Hindlimb muscle (tissue), 1 donor: ENCODE measurements at regions not wholly inside any gene's neighbourhood (a gene's known extent, or its start where the extent isn't known, plus 50 kb on each side); places are given as distances from the start of the nearest gene placed in this dataset.
A peak's percentile ranks its signal among the peaks of the same experiment; 100 is the strongest.

ENCODE experiments used
- DNase-seq: peaks from one replicate; pipeline ENCODE4 v3.0.0-alpha.2; 2013

DNA sequence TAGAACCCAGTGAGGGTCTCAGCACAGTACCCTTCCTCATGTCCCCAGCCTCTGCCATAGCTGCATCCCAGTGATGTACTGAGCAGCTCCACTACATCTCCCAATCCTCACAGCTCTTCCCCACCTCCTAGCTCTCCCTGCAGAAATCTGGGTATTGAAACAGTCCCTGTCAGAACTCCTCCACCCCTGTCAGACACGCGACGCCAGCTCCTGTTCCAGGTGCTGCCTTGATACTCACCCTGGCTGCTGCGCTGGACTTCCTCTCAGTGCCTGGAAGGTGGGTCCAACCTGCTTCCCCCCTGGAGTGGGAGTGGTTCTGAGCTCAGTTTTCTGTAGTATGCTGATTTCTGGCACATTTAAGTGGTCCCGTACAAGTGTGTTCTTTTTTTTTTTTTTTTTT is 160.9 kb upstream of the SLCO3A1 start:
- no peak for DNase-seq

DNA sequence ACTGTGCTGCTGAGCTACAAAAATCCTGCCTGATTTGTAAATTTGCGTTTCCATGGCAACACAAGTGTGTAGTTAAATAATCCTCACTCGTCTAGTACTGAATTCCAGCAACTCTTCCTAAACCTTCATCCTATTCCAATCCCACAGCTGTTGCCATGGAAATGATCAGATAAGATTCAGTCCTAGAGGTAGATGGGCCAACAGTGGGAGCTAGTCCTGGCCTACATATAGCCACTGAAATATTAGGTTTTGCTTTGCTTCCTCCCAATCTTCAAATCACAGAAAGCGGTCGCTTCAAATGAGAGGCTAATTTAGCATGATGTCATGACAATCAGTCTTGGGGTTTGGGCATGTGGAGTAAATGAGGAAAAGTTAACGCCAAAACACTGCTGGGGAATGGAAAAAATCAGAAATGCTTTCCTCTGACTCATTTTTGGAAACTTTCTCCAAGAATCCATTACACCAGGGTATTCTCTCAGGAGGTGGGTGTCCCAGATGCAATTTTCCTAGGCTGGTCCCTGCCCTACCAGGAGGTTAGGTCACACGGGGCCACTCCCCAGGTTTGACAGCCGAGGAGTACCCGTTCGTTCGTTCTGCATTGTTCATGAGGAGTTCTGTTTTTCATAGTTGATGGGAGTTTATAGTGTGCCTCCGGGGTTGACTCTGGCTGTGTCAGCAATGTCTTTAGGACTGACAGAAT is 159.2 kb upstream of the SLCO3A1 start:
- peak; percentile 81 for DNase-seq

- DNase-seq: peak; percentile 87
Measured at GRCh38 chr15:91694831-91695210, 158.7 kb upstream of the SLCO3A1 start.

DNA sequence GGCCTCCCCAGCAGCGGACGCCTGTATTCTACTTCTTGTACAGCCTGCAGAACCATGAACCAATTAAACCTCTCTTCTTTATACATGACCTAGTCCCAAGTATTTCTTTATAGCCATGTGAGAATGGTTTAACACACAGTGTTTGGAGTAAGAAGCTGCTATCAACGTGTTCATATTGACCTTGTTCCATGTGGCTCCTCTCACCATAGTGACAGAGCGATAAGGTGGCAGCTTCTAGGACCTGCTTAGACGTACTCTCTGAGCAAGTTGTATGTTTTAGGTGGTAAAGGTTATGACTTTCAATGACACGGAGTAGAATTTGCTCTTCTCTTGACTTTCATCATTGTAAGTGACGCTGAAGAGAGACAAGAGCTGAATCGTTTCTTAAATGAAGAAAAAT is 157.7 kb upstream of the SLCO3A1 start:
- DNase-seq: no peak

GRCh38 chr15:91696981-91697380 is 156.5 kb upstream of the SLCO3A1 start:
- no peak for DNase-seq

DNA sequence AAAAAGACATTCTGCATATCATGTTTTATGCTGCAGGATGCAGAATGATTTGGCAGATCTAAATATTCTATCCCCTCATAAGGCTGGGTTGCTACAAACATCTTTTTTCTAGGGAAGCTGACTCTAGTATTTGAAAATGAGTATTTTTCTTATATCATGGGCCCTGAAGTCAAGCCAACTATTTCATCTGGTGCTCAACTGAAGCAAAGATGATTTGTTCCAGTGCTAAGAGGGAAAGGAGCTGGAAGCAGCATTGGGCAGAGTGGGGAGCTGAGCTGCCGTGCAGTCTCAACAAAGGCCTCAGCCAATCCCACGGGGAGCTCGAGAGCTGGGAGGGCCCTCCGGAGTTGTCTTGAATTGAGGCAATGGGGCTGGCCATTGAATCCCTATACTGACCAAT is 155.3 kb upstream of the SLCO3A1 start:
- peak; percentile 36 for DNase-seq

GRCh38 chr15:91699741-91700140 is 153.8 kb upstream of the SLCO3A1 start:
- no peak for DNase-seq

GRCh38 chr15:91703274-91703673 is 150.2 kb upstream of the SLCO3A1 start:
- no peak for DNase-seq

DNA sequence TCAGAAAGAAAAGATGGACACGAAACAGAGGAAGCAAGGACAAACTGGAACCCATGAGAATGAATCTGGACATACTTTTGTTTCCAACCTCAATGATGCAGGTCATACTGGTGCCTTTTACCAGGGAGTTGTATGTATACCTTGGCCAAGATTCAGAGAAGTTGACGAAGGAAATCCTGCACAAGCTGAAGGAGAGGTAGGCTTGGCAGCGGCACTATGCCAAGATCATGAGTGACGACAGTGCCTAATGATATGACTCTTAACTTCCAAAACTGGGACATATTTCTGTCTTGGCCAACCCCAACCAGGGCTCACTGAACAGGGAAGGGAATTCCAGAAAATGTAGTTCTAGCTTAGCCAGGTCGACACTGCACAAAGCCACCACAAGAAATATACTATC is 149.2 kb upstream of the SLCO3A1 start:
- no peak for DNase-seq

DNA sequence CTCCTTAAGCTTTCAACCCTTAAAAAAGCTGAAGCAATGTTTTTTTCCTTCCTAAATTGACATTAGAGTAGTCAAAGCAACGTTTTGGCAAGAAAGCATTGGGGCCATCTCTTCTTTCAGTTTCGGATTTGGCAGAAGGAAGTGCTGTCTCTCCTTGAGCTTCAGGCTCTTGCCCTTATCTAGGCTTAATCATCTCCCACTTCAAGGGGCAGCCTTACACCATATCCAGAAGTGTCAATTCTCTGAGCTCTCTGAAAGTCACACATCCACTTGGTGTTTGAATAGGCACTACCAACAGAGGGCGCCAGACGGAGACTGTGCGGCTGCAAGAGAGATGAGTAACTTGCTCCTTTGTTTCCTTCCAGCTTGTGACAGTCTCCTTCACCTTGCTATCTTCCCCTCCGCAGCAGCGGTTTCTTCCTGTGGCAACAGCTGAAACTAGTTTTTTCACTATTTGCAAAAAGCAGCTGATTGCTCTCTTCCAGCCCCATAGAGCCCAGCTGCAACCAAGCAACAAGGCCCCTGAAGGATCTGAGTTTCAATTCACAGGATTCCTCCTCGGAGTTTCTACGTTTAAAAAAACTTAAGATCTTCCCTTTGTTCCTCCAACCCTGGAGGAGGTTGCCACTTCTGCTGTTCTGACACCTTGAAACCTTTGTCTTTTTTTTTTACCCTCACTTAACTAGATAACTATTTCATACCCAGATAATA is 147.0 kb upstream of the SLCO3A1 start:
- DNase-seq: peak; percentile 72

- DNase-seq: no peak
Measured at GRCh38 chr15:91710080-91710698, 143.3 kb upstream of the SLCO3A1 start.

GRCh38 chr15:91711384-91712033 is 142.0 kb upstream of the SLCO3A1 start:
- DNase-seq: no peak

DNA sequence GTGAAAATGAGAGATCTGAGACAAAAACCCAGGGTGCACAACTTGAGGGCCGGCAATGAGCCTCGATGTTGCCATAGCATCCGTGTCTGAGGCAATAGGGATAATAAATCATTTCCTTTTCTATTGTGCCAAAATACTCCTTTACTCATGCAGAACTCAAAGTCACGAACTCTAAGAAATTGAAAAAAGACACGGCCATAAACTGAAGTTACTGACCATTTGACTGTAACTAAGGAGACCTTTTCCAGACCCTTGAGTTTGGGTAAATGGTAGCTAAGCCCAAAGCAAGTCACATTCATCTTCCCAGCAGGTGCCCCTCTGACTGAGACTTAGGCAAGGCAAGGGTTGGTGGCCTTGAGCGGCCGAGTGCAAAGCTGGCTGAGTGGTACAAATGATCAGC is 141.2 kb upstream of the SLCO3A1 start:
- no peak for DNase-seq

DNA sequence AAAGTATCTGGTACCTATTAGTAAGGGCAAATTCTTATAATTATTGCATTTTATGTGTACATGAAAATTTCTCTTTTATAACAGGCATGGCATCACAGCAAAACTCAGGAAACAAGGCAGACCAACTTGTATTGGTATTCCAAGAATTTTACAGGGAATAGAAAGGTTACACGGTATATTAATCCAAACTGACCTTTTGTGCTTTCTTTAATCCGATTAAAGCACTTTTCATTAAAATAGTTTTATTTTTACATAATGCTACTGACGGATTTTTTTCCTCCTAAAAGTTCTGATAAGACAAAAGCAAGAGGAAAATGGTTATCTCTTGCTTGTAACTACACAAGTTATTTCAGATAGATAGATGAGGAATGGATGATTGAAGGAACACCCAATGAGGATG is 137.0 kb upstream of the SLCO3A1 start:
- no peak for DNase-seq

DNA sequence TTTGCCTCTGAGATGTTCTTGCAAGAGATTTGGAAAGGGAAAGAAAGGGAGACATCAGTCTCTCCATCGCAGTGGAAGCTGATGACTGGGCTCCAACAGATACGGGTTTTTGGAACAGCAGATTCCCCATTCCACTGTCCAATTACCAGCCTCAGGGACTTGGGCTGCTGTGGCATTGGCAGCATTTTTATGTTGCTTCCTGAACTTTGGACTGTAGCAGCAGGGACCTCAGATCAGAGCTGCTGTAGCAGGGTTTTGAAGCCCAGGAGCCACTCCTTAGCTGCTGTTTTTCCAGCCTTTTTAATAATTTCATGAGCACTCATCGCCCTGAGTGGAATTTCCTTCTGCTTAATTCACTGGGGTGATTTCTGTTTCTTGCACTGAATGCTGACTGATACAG is 135.7 kb upstream of the SLCO3A1 start:
- no peak for DNase-seq

DNA sequence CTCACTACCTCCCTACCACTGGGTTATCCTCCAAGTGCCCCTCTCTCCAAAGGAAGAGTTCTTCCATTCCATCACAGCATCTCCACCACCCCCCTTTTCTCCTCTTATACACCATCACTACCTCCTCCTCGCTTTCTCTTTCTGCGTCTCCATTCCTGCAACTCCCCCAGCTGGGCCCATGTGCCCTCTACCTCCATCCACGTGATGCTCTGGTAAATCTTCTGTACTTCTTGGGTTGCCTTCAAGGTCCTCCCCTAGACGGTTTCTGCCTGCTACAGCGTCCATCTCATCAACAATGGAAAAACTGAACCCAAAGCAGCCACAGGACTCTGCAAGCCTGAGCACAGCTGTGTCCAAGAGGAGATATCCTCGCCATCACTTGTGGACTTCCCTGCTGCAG is 129.5 kb upstream of the SLCO3A1 start:
- DNase-seq: no peak

- no peak for DNase-seq
Measured at GRCh38 chr15:91733661-91734060, 119.8 kb upstream of the SLCO3A1 start.

- peak; percentile 2 for DNase-seq
Measured at GRCh38 chr15:91737151-91737818, 116.2 kb upstream of the SLCO3A1 start.

GRCh38 chr15:91741986-91742385 is 111.5 kb upstream of the SLCO3A1 start:
- no peak for DNase-seq

- DNase-seq: no peak
Measured at GRCh38 chr15:91751611-91752010, 101.9 kb upstream of the SLCO3A1 start.

DNA sequence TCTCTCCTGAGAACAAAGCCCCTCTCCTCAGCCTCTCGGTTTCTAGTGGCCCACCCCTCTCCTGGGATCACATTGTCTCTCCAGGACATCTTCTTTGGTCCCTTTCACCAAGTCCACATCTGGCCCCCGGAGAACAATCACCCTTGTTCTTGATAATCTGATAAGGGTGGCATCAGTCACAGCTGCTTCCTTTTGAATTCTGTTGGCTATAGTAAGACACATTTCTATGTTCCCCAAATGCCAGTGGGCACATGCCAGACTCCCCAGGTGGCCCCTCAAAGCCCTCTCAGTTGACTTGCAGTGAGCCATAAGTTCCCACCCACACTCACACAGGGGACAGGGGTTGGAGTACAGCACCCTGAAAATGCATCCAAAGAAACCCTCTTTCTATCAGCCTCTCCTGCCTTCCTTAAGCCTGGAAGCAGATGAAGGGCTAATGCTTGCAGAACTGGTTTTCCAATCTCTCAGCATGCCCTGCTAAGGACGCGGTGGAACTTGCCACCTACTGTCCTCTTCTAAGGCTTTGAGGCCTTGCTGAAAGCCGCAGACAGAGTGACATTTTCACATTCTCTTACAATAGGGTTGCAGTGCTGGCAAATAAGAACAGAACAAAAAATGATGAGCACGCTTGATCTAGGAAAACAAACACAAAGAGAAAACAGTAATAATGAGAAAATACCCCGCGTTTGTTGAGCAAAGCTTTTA is 101.3 kb upstream of the SLCO3A1 start:
- no peak for DNase-seq

DNA sequence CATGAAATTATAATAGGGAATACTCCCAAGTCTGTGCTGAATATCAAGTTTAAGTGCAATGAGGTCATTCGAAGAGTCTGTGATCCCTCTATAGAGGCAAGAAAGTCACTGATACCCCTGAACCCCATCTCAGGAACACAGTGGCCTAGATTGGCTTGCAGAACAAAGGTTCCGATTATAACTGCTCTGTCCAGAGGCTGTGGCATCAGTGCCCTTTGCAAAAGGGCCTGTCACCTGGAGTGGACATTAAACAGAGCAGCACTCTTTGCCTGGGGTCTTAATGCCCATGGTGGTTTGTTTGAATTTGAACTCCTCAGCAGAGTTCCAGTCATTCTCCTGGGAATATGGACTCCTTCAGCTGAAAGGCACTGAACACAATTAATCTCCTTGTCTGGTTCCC is 93.9 kb upstream of the SLCO3A1 start:
- no peak for DNase-seq
